Fibroblast of peridontal ligament (primary cell): ENCODE measurements at regions not wholly inside any gene's neighbourhood (a gene's known extent, or its start where the extent isn't known, plus 50 kb on each side); places are given as distances from the start of the nearest gene placed in this dataset.

Experiments
- DNase-seq: peaks from one replicate; pipeline ENCODE4 v3.0.0-alpha.2; 2010; ENCODE audit errors: extremely low read depth

- DNase-seq = peak; percentile 73
These were observed 157.1 kb upstream of the CCDC150 start for GRCh38 chr2:196482119-196483065.

GRCh38 chr2:196486146-196486545 lies 153.4 kb upstream of the CCDC150 start:
- DNase-seq = peak; percentile 29

GRCh38 chr2:196487417-196487816 lies 152.1 kb upstream of the CCDC150 start:
- DNase-seq = peak; percentile 83

GRCh38 chr2:196489371-196489770 lies 150.1 kb upstream of the CCDC150 start:
- peak; percentile 63 for DNase-seq

GRCh38 chr2:196492946-196493345 lies 146.6 kb upstream of the CCDC150 start:
- DNase-seq = no peak

GRCh38 chr2:196498962-196499361 lies 140.6 kb upstream of the CCDC150 start:
- DNase-seq = no peak

- DNase-seq = no peak
These were observed 139.8 kb upstream of the CCDC150 start for GRCh38 chr2:196499686-196500085.

GRCh38 chr2:196500686-196501431 lies 138.7 kb upstream of the CCDC150 start:
- DNase-seq = no peak

GRCh38 chr2:196501836-196502235 lies 137.7 kb upstream of the CCDC150 start:
- no peak for DNase-seq

- DNase-seq = no peak
These were observed 137.1 kb upstream of the CCDC150 start for GRCh38 chr2:196502386-196502785.

GRCh38 chr2:196503398-196503797 lies 136.1 kb upstream of the CCDC150 start:
- DNase-seq = no peak

GRCh38 chr2:196504788-196505187 lies 134.7 kb upstream of the CCDC150 start:
- no peak for DNase-seq

- no peak for DNase-seq
These were observed 129.3 kb upstream of the CCDC150 start for GRCh38 chr2:196510246-196510645.

- DNase-seq = no peak
These were observed 128.0 kb upstream of the CCDC150 start for GRCh38 chr2:196511258-196512168.

GRCh38 chr2:196513796-196514526 lies 125.6 kb upstream of the CCDC150 start:
- DNase-seq = no peak

GRCh38 chr2:196514641-196515040 lies 124.9 kb upstream of the CCDC150 start:
- DNase-seq = no peak

- no peak for DNase-seq
These were observed 124.5 kb upstream of the CCDC150 start for GRCh38 chr2:196515051-196515450.

- no peak for DNase-seq
These were observed 123.9 kb upstream of the CCDC150 start for GRCh38 chr2:196515608-196516007.

GRCh38 chr2:196516564-196516963 lies 123.0 kb upstream of the CCDC150 start:
- peak; percentile 82 for DNase-seq

- DNase-seq = no peak
These were observed 118.9 kb upstream of the CCDC150 start for GRCh38 chr2:196520605-196521004.
